HUES64 (cell line): ENCODE measurements at regions not wholly inside any gene's neighbourhood (a gene's known extent, or its start where the extent isn't known, plus 50 kb on each side); places are given as distances from the start of the nearest gene placed in this dataset.

Source experiments
- H3K27ac ChIP-seq: 2 replicates; pipeline ENCODE4 v1.7.0; 2013; ENCODE audit warnings: low read depth, low read length, inconsistent platforms
- H3K27me3 ChIP-seq: 2 replicates; pipeline ENCODE4 v1.6.1; 2013; ENCODE audit warnings: mild to moderate bottlenecking, low read length; ENCODE audit not compliant: insufficient read depth
- H3K36me3 ChIP-seq: 2 replicates; pipeline ENCODE4 v1.6.1; 2013; ENCODE audit warnings: mild to moderate bottlenecking, low read length; ENCODE audit not compliant: insufficient read depth
- H3K4me1 ChIP-seq: 2 replicates; pipeline ENCODE4 v1.6.1; 2013; ENCODE audit warnings: mild to moderate bottlenecking, low read length, moderate library complexity; ENCODE audit not compliant: insufficient read depth
- H3K4me3 ChIP-seq: 2 replicates; pipeline ENCODE4 v1.5.1; 2013; ENCODE audit warnings: mild to moderate bottlenecking, low read length, moderate library complexity
- H3K9ac ChIP-seq: 2 replicates; pipeline ENCODE4 v1.6.1; 2013; ENCODE audit warnings: mild to moderate bottlenecking, low read depth, low read length
- H3K9me3 ChIP-seq: 2 replicates; pipeline ENCODE4 v1.6.1; 2013; ENCODE audit warnings: low read depth, low read length; ENCODE audit not compliant: insufficient read depth
- WGBS: fragments of 150-250, 120-280 bp; methylation state at CpG from one replicate; pipeline ENCODE4 v1.1.7; 2013; ENCODE audit warnings: missing lambda C conversion rate; 5-methylcytosine and 5-hydroxymethylcytosine counted together

DNA sequence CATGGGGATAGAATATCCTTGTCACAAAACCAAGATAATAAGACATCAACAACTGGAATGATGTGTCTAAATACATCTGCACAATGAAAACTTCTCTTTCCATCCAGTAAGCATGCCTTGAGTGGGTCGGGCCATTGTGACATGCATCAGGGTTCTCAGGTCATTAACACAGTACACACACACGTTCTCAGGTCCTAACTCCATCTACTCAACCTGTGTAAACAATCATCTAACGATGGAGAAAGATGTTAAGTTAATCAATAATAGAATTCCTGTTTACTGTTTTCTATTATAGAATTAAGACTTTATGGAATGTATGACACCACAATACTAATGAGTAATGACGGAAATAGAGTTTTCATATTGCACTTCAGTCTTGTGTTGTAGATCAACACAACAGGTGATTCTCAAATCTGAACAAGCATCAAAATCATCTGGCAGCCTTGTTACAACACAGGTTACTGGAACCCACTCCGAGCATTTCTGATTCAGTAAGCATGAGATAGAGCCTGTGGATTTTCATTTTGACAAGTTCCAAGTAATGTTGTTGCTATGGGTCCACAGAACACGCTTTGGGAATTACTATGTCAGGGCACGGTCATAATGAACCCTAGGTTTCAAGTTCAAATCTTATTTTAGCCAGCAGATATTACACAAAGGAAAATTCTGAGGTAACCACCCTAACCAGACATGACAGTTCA, 315.8 kb upstream of the TEX13C start:
- WGBS, result 92% methylated on average over 5 of the region's 7 CpGs

DNA sequence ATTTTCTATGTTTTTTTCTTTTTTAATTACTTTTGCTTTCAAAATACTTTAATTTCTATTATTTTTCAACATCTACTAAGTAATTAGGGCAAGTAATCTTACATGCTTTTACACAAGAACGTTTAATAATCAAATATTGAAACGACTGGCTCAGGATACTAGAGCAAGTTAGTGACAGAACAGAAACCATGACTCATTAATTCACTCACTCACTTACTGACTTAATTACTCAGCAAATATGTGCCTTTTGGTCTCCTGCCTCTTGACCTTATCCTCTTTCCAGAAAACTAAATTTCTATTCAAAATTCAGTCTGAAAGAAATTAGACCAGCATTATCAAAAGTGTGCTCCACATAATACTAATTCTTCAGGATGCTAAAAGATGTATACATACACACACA, 314.9 kb upstream of the TEX13C start:
- Histone ChIP-seq H3K9ac (no peak overlapping the region), H3K4me1 (peaks cover 8% of the 10 kb centered on the region), H3K27me3 (no peaks in the 10 kb centered on the region), H3K36me3 (no peaks in the 10 kb centered on the region), H3K4me3 (no peak overlapping the region), H3K27ac (no peak overlapping the region), H3K9me3 (no peaks in the 10 kb centered on the region)
- 86% methylated on average over 2 of the region's 2 CpGs for WGBS

More for the DNA sequence above, 315.8 kb upstream of the TEX13C start:
- Histone ChIP-seq H3K27ac (no peak overlapping the region), H3K9ac (no peak overlapping the region), H3K36me3 (no peaks in the 10 kb centered on the region), H3K4me1 (peaks cover 15% of the 10 kb centered on the region), H3K27me3 (no peaks in the 10 kb centered on the region), H3K9me3 (no peaks in the 10 kb centered on the region), H3K4me3 (no peak overlapping the region)

- H3K27me3 ChIP-seq, result no peaks in the 10 kb centered on the region
- no peak overlapping the region for H3K9ac ChIP-seq
- no peaks in the 10 kb centered on the region for H3K36me3 ChIP-seq
- no peak overlapping the region for H3K4me3 ChIP-seq
- H3K4me1 ChIP-seq, result no peaks in the 10 kb centered on the region
- no peak overlapping the region for H3K27ac ChIP-seq
- WGBS, result 89% methylated on average over 4 of the region's 4 CpGs
- H3K9me3 ChIP-seq, result no peaks in the 10 kb centered on the region
Observed at GRCh38 chrX:125005863-125006262, 313.8 kb upstream of the TEX13C start.

GRCh38 chrX:125006704-125007103, 313.0 kb upstream of the TEX13C start:
- Histone ChIP-seq H3K4me1 (no peaks in the 10 kb centered on the region), H3K27ac (no peak overlapping the region), H3K9ac (no peak overlapping the region), H3K9me3 (no peaks in the 10 kb centered on the region), H3K36me3 (no peaks in the 10 kb centered on the region), H3K27me3 (no peaks in the 10 kb centered on the region), H3K4me3 (no peak overlapping the region)
- WGBS, result 79% methylated on average over 2 of the region's 3 CpGs

GRCh38 chrX:125012585-125012984, 307.1 kb upstream of the TEX13C start:
- H3K4me1 ChIP-seq, result no peaks in the 10 kb centered on the region
- H3K27ac ChIP-seq, result no peak overlapping the region
- no peak overlapping the region for H3K4me3 ChIP-seq
- no peaks in the 10 kb centered on the region for H3K9me3 ChIP-seq
- no peaks in the 10 kb centered on the region for H3K27me3 ChIP-seq
- no CpG with 5 or more reads among the region's 3 CpGs for WGBS
- H3K9ac ChIP-seq, result no peak overlapping the region
- H3K36me3 ChIP-seq, result no peaks in the 10 kb centered on the region

DNA sequence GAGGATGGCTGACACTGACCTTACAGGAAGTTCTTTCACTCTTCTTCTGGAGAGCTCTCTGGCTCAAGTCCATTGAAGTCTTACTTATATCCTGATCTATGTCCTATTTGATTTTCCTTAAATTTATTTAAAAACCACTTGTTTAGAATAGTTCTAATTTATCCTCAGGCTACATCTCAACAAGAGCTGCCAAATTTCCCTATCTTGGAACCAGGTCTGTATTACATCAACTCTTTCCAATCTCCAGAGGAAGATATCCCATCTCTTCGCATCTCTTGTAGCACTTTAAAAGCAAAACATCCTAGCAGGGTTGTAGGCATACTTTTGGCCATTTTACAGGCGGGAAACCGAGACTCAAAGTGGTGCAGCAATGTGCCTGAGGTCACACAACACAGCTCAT, 290.5 kb upstream of the TEX13C start:
- Histone ChIP-seq H3K27me3 (no peaks in the 10 kb centered on the region), H3K9ac (no peak overlapping the region), H3K4me3 (no peak overlapping the region), H3K9me3 (no peaks in the 10 kb centered on the region), H3K4me1 (no peaks in the 10 kb centered on the region), H3K36me3 (no peaks in the 10 kb centered on the region), H3K27ac (no peak overlapping the region)
- 93% methylated on average over 3 of the region's 3 CpGs for WGBS
